K562 (cell line): ENCODE measurements at regions not wholly inside any gene's neighbourhood (a gene's known extent, or its start where the extent isn't known, plus 50 kb on each side); places are given as distances from the start of the nearest gene placed in this dataset.

ENCODE experiments used
- ATAC-seq: fragments of 200-7000 bp; cut with Tn5 transposase; 3 replicates; pipeline ENCODE4 v1.9.1; 2020; ENCODE audit warnings: moderate library complexity
- BruUV-seq: library from RNA; stranded (reverse); fragments of 400-500 nt; replicated peaks from 2 replicates; lab custom pipeline; 2021; lab: Mats Ljungman, UMichigan
- CTCF ChIA-PET: fragments of 300-600 bp; formaldehyde crosslinking; extraction: SDS; loops from one replicate; lab custom pipeline; 2021; ENCODE audit warnings: low intra/inter-chr PET ratio; lab: Yijun Ruan, JAX
- POLR2A ChIA-PET: fragments of 300-600, 350-650 bp; sonication (Branson Sonifier 250); formaldehyde crosslinking; extraction: SDS; loops from one replicate; lab custom pipeline; 2021; ENCODE audit warnings: antibody characterized with exemption, inconsistent platforms; lab: Yijun Ruan, JAX
- DNase-seq, 4 experiments: peaks; one replicate each; pipeline versions ENCODE4 v3.0.0 to v3.0.0-alpha.2; 2011 to 2018; ENCODE audit warnings: low spot score in 3 of 4, mixed read lengths in 3 of 4; ENCODE audit errors: extremely low read depth in 1 of 4
- FAIRE-seq: peaks from 2 replicates; lab custom pipeline; 2011; peaks lifted over from hg19 to GRCh38; lab: Jason Lieb, UNC
- H2AFZ ChIP-seq: 2 replicates; pipeline ENCODE4 v1.6.0; 2011; ENCODE audit warnings: low read depth, low read length, control low read depth, inconsistent platforms
- H3K27ac ChIP-seq: fragments of 200-600 bp; 3 replicates; pipeline ENCODE4 v1.8.0; 2011; ENCODE audit warnings: low read depth, mild to moderate bottlenecking, control low read depth, inconsistent platforms, low read length, moderate library complexity, mixed read lengths; ENCODE audit errors: extremely low read depth
- H3K27me3 ChIP-seq, 2 experiments: fragments of 300-600 bp in 1 of 2; 2 replicates in 1 of 2; 3 replicates in 1 of 2; pipeline versions ENCODE4 v1.6.0 to v1.8.0; 2011; ENCODE audit warnings: inconsistent platforms in 2 of 2, low read length in 2 of 2, mild to moderate bottlenecking in 1 of 2, mixed read lengths in 1 of 2, moderate library complexity in 1 of 2; ENCODE audit not compliant: control insufficient read depth in 2 of 2, insufficient read depth in 2 of 2
- H3K36me3 ChIP-seq: fragments of 300-600 bp; 3 replicates; pipeline ENCODE4 v1.8.0; 2011; ENCODE audit warnings: mild to moderate bottlenecking, low read length, inconsistent platforms; ENCODE audit not compliant: control insufficient read depth, insufficient read depth
- H3K4me1 ChIP-seq, 2 experiments: fragments of 200-600 bp in 1 of 2; replicated peaks in 1 of 2; 2 replicates in 1 of 2; 3 replicates in 1 of 2; pipeline versions ENCODE4 v1.5.1 to v1.8.0; 2011; ENCODE audit warnings: inconsistent platforms in 2 of 2, low read length in 2 of 2, mild to moderate bottlenecking in 1 of 2, mixed read lengths in 1 of 2, moderate library complexity in 1 of 2; ENCODE audit not compliant: control insufficient read depth in 2 of 2, insufficient read depth in 2 of 2
- H3K4me2 ChIP-seq: 2 replicates; pipeline ENCODE4 v1.6.1; 2011; ENCODE audit warnings: low read length, control low read depth, inconsistent platforms, mixed read lengths; ENCODE audit not compliant: insufficient read depth
- H3K4me3 ChIP-seq: fragments of 200-600 bp; sonication (generic), shearing (Covaris generic); 2 replicates; pipeline ENCODE4 v1.5.1; 2016; ENCODE audit warnings: control low read depth, inconsistent platforms
- H3K79me2 ChIP-seq: fragments of 200-600 bp; 3 replicates; pipeline ENCODE4 v1.8.0; 2011; ENCODE audit warnings: low read length, inconsistent platforms; ENCODE audit not compliant: control insufficient read depth, insufficient read depth
- H3K9ac ChIP-seq, 2 experiments: 2 replicates each; pipeline versions ENCODE4 v1.6.0 to v1.6.1; 2011; ENCODE audit warnings: low read depth in 2 of 2, low read length in 2 of 2, control low read depth in 1 of 2, inconsistent platforms in 1 of 2, mild to moderate bottlenecking in 1 of 2, mixed read lengths in 1 of 2; ENCODE audit not compliant: insufficient read depth in 1 of 2
- H3K9me1 ChIP-seq: one replicate; pipeline ENCODE4 v1.6.0; 2011; ENCODE audit warnings: inconsistent platforms, mild to moderate bottlenecking, low read length, moderate library complexity; ENCODE audit not compliant: control insufficient read depth, insufficient read depth
- H3K9me3 ChIP-seq: replicated peaks from 2 replicates; pipeline ENCODE4 v1.5.1; 2011; ENCODE audit warnings: low read depth, low read length, inconsistent platforms; ENCODE audit not compliant: control insufficient read depth, insufficient read depth
- H4K20me1 ChIP-seq: replicated peaks from 2 replicates; pipeline ENCODE4 v1.6.1; 2011; ENCODE audit warnings: low read length, inconsistent platforms, mixed read lengths; ENCODE audit not compliant: control insufficient read depth, insufficient read depth
- CBX1 ChIP-seq: sonication (generic); IDR thresholded peaks from 2 replicates; pipeline ENCODE4 v1.6.1; 2016; ENCODE audit warnings: antibody characterized with exemption, low read depth, mild to moderate bottlenecking
- CGGBP1 ChIP-seq: fragments of 250-450 bp; sonication (Bioruptor Pico); IDR thresholded peaks from 2 replicates; pipeline ENCODE4 v1.9.0; 2021; ENCODE audit warnings: mild to moderate bottlenecking
- EWSR1 ChIP-seq: fragments of 450-650 bp; IDR thresholded peaks from 2 replicates; pipeline ENCODE4 v1.6.1; 2018; ENCODE audit warnings: borderline replicate concordance, mild to moderate bottlenecking, low read depth, moderate library complexity; ENCODE audit not compliant: partially characterized antibody
- GTF2E2 ChIP-seq: fragments of 200-800 bp; sonication (Bioruptor generic); IDR thresholded peaks from 2 replicates; pipeline ENCODE4 v1.6.1; 2016; ENCODE audit warnings: missing genetic modification characterization, missing compliant biosample characterization
- MNT ChIP-seq, 2 experiments: fragments of 450-650 bp; conservative IDR thresholded peaks; 2 replicates each; pipeline ENCODE4 v1.6.1; 2017; ENCODE audit warnings: mild to moderate bottlenecking in 2 of 2, moderate library complexity in 2 of 2
- RCOR1 ChIP-seq, 2 experiments: IDR thresholded peaks; 2 replicates each; pipeline ENCODE4 v1.6.1; 2012; ENCODE audit warnings: low read depth in 2 of 2, low read length in 2 of 2, borderline replicate concordance in 1 of 2, improper control_type of control experiment in 1 of 2
- whole genome bisulfite sequencing: fragments of 100-300 bp; shearing (Covaris generic); methylation state at CpG from one replicate; pipeline ENCODE4 v1.1.6; 2016; ENCODE audit warnings: low coverage, mixed read lengths; ENCODE audit not compliant: insufficient coverage; ENCODE audit errors: missing lambda C conversion rate; 5-methylcytosine and 5-hydroxymethylcytosine counted together
- in situ Hi-C: fragments of 300-500 bp; cut with MboI; formaldehyde crosslinking; loops from 4 replicates; pipeline ENCODE4 v1.15.0; 2018; ENCODE audit warnings: inconsistent platforms, mixed read lengths
- intact Hi-C: fragments of 100-400 bp; cut with micrococcal nuclease; formaldehyde crosslinking; loops from 2 replicates; pipeline ENCODE4 v1.14.2; 2022

DNA sequence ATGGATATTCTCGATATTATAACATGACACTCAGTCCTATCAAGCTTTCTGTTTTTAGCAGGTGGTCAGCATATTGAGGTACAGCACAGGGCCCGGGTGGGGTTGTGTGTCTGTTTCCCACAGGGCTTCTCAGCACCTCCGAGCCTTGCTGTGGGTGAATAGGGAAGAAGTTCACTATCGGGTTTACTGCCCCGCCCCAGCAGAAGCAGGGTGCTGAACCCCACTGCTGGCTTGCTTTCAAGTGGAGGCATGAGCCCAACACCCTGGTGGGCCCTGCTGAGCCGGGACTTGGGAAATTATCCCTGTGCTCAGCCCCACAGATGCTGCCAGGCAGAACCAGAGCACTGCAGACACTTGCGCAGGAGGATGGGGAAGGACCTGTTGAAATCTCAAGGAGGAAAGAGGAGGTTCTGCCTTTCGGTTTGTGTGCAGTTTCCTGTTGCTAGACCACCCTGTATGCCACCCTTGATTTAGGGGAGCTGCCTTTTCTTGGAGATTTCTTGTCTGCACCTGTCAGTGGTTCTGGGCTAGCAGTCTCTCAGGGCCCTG is 270.3 kb upstream of the SALL3 start:
- WGBS, result 2% methylated on average over 8 of the region's 8 CpGs
- in situ Hi-C loops (no loop called here), intact Hi-C loops (no loop called here)
- TF ChIP-seq EWSR1 (no peak), CBX1 (no peak), RCOR1 (IDR thresholded peaks at IDR 0.05; ENCODE audit: borderline replicate concordance in 1 of 2, low read depth in 2 of 2, low read length in 2 of 2) (no peak), CGGBP1 (no peak), MNT (conservative IDR thresholded peaks at IDR 0.05) (no peak), GTF2E2 (tag) (no peak)
- Histone ChIP-seq H3K27ac (no peak overlapping the region), H3K27me3 (peaks cover 0 to 4% of the 10 kb centered on the region in 2 experiments; a peak in 1 of 5 replicates), H4K20me1 (no peaks in the 10 kb centered on the region), H3K9me3 (no peaks in the 10 kb centered on the region), H3K9ac (no peak overlapping the region), H3K36me3 (no peaks in the 10 kb centered on the region), H2AFZ (no peak overlapping the region), H3K4me2 (no peak overlapping the region), H3K79me2 (no peaks in the 10 kb centered on the region), H3K4me3 (no peak overlapping the region), H3K4me1 (no peaks in the 10 kb centered on the region), H3K9me1 (no peaks in the 10 kb centered on the region)
- ATAC-seq (no peak), FAIRE-seq (no peak), DNase-seq (no peak)
- BruUV-seq, result no TSS peak
- CTCF ChIA-PET, result no interaction called here
- POLR2A ChIA-PET, result no interaction called here
